DMS 273 treated with DMSO at 0.1 percent for 48 hours (cell line): ENCODE measurements at regions not wholly inside any gene's neighbourhood (a gene's known extent, or its start where the extent isn't known, plus 50 kb on each side); places are given as distances from the start of the nearest gene placed in this dataset.
"Not testable (repeated sequence)": the region's sequence is repeated elsewhere in the genome, so short reads cannot be mapped to it uniquely, and the experiment has no call there.

Experiments used
- DNase-seq: peaks from one replicate; lab custom pipeline; 2025; lab: John Stamatoyannopoulos, UW

DNA sequence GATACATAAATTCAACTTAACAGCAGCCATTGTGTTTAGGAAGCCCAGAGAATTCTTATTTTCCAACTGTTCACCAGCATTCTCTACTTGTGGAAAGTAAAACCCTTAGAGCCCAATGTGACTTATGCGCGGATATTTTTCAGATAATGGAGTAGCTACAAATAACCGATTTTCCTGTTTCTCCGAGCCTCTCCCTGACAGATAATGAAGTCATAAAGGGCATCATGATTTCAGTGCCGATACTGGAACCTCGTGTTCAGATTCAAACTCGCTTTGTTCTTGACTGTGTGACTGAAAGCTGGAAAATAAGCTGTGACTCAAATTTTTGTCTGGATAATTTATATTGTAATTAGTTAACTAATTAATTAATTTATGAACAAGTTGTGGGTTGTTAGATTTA lies 228.2 kb downstream of the VAPA start:
- DNase-seq, result no peak

DNA sequence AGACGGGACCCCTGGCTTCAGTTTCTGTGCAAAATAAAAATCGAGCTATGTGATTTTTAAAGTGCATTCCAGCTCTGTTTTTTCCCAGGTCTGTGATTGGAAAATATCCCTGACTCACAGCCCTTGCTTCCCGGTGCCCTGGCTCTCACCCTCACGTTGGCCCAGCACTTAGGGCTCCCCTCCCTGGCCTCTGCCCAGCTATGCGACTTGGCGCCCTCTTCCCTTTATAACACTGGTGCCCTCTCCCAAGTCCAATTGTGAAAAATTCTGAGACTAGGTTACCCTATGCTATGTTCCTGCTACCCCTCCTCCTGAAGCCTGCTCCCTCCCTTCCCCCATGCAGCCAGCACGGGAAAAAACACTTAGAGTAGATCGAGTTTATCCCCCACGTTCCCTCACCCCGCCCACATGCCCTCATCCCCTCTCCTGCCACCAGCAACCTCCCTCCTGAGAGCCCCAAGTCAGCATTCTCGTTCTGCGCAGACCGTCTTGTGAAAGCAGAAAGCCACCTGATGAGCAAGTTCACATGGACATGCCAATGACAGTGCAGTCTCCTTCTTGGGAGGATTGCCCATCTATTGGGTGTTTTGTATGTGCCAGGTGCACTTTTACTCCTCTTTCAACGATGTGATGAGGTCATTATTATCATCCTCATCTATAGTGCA lies 228.8 kb downstream of the VAPA start:
- no peak for DNase-seq

DNA sequence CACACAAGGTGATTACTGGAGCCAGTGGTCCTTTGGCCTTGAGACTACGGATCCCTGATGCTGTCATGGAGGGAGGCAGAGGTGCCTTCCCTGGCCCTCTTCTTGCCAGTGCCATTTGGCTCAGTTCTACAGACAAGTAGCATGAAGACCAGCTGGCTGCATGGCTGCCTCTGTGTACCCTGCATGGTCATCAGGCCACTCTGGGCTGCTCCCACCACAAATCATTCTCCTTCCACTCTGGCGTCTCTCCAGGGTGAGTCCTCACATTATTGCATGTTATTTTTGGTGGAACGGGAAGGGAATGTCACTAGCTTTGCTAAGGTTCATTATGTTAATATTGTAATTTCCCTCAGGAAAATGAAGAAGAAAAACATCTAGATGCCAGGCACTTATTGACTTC lies 229.8 kb downstream of the VAPA start:
- no peak for DNase-seq

- no peak for DNase-seq
Observed at GRCh38 chr18:10145546-10145945, 231.7 kb downstream of the VAPA start.

GRCh38 chr18:10147226-10147625 lies 233.4 kb downstream of the VAPA start:
- no peak for DNase-seq

GRCh38 chr18:10147752-10148151 lies 233.9 kb downstream of the VAPA start:
- DNase-seq, result no peak

- DNase-seq, result no peak
Observed at GRCh38 chr18:10148189-10148929, 234.5 kb downstream of the VAPA start.

GRCh38 chr18:10149768-10150556 lies 236.1 kb downstream of the VAPA start:
- no peak for DNase-seq

GRCh38 chr18:10150576-10150975 lies 236.8 kb downstream of the VAPA start:
- DNase-seq, result not testable (repeated sequence)

DNA sequence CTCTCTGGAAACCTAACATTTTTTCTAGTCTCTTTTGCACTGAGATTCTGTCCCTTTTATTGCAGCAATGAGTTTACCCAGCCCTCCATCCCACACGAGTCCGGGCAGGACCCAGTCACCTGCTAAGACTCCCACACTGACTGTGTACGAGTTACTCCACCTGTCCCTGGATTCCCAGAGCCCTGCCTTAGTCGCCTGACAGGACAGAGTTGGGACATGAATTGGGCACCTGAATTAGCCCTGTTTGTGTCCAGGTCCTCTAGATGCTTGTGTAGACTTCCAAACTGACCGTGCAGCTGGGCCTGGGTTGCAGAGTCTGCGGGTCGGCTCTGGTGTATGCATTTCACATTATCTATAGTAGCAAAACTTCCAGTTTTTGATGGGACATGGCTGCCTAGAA lies 238.7 kb downstream of the VAPA start:
- no peak for DNase-seq

DNA sequence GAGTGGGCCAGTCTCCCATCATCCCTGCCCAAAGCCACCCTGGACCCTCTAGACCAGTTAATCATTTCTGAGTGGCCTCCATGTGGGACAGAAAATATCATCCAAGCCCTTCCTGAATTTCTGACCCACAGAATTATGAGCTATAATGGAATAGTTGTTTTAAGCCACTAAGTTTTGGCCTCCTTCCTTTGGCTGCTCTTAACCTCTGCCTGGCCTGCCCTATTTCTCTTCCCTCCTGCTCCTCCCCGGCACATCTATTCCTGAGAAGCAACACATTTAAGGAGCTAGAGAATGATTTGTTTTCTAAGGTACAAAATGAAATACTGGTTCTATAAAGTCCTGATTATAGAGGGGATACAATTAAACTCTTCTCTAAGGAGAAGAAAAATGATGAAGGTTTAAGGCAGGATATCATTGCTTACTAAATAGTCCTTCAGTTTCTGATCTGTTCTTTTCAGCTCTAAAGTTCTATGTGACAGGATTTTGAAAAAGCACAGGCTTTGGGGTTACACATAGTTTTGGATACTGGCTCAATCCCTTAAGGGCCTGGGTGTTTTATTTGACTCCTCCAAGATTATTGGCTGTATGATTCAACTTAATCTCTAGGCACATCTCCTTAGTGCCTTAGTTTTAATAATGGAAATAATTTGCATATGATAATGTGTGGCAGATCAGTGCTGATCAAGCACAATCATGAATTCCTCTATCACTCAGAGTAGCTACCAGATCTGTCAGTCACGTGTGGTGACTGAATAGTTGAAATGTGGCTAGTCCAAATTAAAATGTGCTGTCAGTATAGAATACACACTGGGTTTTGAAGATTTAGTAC lies 240.3 kb downstream of the VAPA start:
- no peak for DNase-seq

GRCh38 chr18:10157706-10158105 lies 243.9 kb downstream of the VAPA start:
- DNase-seq, result no peak

- DNase-seq, result no peak
Observed at GRCh38 chr18:10160251-10160650, 246.4 kb downstream of the VAPA start.

DNA sequence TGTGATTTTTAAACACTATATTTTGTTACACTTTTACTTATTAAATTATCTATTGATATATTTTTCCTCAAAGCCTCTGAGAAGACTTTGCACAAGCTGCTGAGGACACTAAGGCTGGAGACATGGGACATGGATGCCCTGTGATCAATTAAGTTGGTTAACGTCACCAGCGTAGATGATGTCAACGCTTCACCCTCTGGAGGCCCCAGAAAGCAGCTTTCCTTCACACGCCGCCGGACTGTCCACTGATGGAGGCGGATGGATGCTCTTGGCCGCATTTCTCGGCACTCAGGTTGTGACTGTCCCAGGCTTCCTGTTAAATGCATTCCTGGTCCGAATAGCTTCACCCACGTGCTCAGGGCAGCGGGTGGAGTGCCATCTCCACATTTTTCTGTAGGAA lies 247.5 kb downstream of the VAPA start:
- no peak for DNase-seq

DNA sequence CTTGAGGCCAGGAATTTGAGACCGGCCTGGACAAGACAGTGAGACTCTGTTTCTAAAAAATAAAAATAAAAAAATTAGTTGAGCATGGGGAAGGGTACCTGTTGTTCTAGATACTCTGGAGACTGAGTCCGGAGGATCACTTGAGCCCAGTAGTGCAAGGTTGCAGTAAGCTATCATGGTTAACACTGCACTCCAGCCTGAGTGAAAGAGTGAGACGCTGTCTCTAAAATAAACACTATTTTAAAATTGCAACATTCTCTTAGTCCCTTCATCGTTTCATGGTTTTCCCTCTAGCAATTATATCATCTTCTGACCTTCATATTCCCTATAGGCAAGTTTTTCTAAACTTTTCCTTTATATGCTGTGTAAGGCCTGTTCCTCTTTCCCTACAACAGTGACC lies 248.5 kb downstream of the VAPA start:
- no peak for DNase-seq

DNA sequence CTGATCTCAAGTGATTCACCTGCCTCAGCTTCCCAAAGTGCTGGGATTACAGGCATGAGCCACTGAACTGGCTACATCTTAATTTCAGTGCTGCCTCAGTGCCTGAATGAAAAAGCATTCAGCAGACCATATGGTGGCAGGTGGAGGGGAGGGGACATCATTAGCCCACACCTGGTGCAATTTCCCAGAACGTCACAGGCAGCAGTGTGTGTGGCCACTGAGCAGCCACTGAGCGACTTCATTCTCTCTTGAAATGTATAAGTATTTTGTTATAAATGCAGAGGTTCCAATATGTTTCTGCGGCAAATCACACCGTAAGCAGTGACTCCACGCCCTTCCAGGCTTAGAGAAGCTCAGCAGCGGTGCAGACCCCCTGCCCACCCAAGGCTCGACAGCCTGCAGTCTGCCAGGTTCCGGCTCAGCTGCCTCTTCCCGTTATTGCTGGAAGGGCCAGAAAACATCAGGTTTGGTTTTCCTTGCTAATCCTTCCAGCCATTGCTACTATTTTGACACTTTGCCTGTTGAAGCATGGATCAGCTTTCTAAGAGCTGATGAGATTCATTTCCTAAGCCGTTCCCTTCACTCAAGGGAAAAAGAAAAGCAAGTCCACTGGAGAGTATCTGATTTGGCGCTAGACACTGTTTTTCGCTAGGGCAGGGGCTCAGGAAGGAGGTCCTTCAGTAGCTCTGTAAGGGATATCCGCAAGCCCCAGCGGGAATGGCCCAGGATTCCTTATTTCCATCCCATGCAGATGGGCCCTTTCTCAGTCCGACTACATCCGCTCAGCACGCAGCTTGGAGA lies 250.7 kb downstream of the VAPA start:
- peak; percentile 46 for DNase-seq

- DNase-seq, result no peak
Observed at GRCh38 chr18:10166164-10166807, 252.5 kb downstream of the VAPA start.

DNA sequence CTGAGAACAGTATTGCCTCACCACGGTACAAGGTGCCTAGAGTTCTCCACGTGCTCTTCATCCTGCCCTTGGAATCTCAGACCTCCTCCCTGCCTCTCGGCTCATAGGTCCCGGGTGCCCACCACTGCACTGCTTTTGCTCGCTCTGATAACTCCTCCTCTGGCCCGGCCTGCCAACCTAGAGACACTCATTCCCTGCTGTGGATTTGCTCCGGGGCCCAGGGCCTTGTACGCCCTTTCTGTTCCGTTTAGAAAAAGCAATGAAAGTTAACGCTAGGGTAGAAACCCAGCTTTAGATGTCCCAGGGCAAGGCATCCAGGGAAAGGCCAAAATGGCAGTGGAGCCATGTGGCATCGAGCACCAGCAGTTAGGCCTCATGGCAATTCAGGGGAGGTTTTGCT lies 253.9 kb downstream of the VAPA start:
- no peak for DNase-seq

- DNase-seq, result no peak
Observed at GRCh38 chr18:10168477-10168876, 254.7 kb downstream of the VAPA start.

DNA sequence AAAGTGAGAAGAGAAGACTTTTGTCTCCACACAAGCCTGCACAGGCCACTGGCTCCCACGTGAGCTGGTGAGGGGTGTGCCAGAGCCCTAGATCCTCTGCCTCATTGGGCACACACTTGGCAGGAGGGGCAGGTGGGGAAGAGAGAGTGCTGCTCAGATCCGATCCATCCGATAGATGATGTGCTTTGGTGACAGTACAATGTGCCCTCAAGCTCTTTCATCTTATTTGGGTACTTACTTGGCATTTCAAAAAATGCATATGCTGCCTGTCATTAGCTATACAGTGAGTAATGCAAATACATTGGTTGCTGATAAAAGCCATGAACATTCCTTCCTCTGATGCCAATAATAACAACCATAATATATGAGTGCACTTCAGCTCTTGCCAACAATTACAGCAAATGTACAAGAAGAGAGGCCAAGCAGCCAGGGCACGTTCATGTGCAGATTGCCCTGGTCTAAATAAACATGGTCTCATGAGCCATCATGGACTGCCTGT lies 255.3 kb downstream of the VAPA start:
- DNase-seq, result no peak

DNA sequence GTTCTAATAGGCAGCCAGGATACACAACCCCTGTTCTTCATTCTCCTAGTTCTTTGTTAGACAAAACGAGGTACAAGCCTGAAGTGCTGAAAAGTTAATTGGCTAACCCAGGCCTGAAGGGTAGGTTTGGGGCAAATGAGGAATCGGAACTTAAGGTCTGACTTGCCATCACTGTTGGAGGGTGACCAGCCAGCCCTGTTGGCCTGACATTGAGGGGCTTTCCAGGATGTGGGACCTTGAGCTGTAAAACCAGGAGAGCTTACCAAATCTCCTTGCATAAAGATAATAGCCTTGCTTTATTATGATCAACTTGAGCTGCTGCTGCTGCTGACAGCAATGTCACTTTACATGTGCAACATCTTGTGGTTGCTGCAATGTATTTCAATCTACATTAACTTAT lies 256.0 kb downstream of the VAPA start:
- no peak for DNase-seq
